Astrocyte (in vitro differentiated cells and primary cell): ENCODE measurements at regions not wholly inside any gene's neighbourhood (a gene's known extent, or its start where the extent isn't known, plus 50 kb on each side); places are given as distances from the start of the nearest gene placed in this dataset.

Experiments
- EZH2 ChIP-seq: IDR thresholded peaks from 2 replicates; pipeline ENCODE4 v1.6.1; 2012; ENCODE audit warnings: mild to moderate bottlenecking, low read length, inconsistent platforms; ENCODE audit not compliant: insufficient read depth
- TF ChIP-seq, protein P1 (sequence below): IDR thresholded peaks from 2 replicates; pipeline ENCODE4 v1.5.1; 2011; ENCODE audit warnings: low read depth, mild to moderate bottlenecking, inconsistent platforms, low read length, moderate library complexity; ENCODE audit not compliant: insufficient read depth

GRCh38 chr13:100845128-100845757, 170.6 kb upstream of the TMTC4 start:
- TF ChIP-seq, protein P1, sequence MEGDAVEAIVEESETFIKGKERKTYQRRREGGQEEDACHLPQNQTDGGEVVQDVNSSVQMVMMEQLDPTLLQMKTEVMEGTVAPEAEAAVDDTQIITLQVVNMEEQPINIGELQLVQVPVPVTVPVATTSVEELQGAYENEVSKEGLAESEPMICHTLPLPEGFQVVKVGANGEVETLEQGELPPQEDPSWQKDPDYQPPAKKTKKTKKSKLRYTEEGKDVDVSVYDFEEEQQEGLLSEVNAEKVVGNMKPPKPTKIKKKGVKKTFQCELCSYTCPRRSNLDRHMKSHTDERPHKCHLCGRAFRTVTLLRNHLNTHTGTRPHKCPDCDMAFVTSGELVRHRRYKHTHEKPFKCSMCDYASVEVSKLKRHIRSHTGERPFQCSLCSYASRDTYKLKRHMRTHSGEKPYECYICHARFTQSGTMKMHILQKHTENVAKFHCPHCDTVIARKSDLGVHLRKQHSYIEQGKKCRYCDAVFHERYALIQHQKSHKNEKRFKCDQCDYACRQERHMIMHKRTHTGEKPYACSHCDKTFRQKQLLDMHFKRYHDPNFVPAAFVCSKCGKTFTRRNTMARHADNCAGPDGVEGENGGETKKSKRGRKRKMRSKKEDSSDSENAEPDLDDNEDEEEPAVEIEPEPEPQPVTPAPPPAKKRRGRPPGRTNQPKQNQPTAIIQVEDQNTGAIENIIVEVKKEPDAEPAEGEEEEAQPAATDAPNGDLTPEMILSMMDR = no peak
- TF ChIP-seq EZH2 = no peak
